HG03135 (cell line): ENCODE measurements at regions not wholly inside any gene's neighbourhood (a gene's known extent, or its start where the extent isn't known, plus 50 kb on each side); places are given as distances from the start of the nearest gene placed in this dataset.

ENCODE experiments used
- ATAC-seq: cut with Tn5 transposase; IDR thresholded peaks from one replicate; pipeline ENCODE4 v1.9.1; 2021; ENCODE audit warnings: mild to moderate bottlenecking, moderate library complexity; ENCODE audit not compliant: unreplicated experiment

DNA sequence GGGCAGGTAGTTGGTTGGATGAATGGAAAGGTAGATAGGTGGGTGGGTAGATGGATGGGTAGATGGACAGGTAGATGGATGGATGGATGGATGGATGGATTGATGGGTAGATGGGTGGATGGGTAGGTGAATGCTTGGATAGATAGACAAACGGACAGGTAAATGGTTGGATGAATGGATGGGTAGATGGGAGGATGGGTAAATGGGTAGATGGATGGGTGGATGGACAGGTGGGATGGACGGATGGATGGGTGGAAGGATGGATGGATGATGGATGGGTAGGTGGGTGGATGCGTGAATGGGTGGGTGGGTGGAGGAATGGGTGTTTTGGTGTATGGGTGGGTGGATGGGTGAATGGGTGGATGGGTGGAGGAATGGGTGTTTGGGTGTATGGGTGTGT lies 50.1 kb upstream of the ASAP2 start:
- no peak for ATAC-seq

- ATAC-seq, result no peak
Observed at GRCh38 chr2:9154061-9154460, 52.6 kb upstream of the ASAP2 start.

GRCh38 chr2:9153643-9153980 lies 53.0 kb upstream of the ASAP2 start:
- ATAC-seq, result no peak

- no peak for ATAC-seq
Observed at GRCh38 chr2:9152975-9153642, 53.5 kb upstream of the ASAP2 start.

DNA sequence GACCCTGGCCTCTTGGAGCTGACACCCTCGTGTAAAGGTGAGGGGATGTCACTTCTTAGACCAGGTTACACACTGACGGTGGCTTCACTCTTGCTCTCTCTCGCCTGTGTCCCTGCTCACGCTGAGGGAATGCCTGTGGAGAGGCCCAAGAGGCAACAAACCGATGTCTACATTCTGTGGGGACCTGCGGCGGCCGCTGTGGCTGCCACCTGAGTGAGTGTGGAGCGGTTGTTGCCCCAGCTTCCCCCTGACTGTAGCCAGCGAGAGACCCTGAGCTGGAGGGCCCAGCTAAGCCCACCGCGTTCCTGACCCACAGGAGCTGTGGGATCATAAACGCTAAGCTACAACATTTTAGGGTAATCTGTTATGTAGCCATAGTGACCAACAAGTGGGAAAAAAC lies 55.7 kb upstream of the ASAP2 start:
- ATAC-seq, result no peak

DNA sequence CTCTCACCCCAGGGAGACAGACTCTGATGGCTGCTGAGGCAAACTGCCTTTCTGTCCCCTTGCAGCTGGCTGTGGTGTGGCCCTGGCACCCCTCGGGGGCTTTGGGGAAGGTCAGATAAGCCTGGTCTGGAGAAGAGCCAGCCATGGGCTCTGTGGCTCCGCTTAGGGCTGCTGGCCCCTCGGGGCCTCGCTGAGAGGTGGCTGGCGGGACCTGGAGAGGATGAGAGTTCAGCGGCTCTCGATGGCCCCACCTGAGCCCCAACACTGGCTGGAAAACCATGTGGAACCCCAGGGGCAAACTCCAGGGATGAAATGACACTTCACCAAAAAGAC lies 56.1 kb upstream of the ASAP2 start:
- no peak for ATAC-seq

GRCh38 chr2:9149726-9150567 lies 56.7 kb upstream of the ASAP2 start:
- no peak for ATAC-seq

DNA sequence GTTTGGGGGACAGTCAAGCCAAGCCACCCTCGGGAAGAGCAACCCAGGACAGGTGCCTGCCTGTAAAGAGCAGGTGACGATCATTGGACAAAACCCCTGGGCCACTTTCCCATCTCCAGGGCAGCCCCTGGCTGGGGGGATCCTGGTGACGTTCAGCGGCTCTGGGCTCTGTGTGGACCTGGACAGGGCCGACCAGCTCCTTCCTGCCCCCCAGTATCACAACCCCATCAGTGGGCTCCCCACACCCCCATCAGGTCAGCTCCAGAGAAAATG lies 57.3 kb upstream of the ASAP2 start:
- no peak for ATAC-seq

- ATAC-seq, result no peak
Observed at GRCh38 chr2:9146646-9147045, 60.0 kb upstream of the ASAP2 start.

GRCh38 chr2:9145752-9146430 lies 60.7 kb upstream of the ASAP2 start:
- no peak for ATAC-seq

DNA sequence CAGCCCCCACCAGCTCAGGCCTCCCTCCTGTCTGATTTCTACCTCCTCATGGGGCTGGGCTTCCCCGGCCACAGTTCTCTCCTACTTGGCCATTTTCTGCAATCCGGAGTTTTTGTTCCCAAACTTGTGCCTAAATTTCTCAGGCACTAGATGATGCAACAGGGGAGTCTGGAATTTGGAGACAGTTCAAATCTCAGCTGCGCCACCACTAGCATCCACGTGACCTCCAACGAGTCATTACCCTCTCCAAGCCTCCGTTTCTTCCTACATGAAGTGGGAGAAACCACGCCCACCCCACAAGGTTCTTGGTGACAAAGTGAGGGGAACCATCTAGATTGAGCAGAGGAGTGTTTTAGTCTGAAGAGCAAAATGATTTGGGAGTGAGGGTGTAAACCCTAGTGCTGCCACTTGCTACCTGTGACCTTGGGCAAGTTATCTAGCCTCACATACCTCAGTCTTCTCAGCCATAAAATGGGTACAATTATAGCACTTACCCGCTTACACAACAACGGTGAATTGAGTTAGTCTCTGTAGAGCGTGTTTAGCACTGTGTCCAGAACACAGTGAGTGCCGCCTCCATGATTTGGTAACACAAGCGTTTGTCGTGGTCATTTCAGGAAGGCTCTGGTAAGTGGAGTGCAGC lies 61.4 kb upstream of the ASAP2 start:
- no peak for ATAC-seq

- ATAC-seq, result no peak
Observed at GRCh38 chr2:9144617-9145016, 62.0 kb upstream of the ASAP2 start.

DNA sequence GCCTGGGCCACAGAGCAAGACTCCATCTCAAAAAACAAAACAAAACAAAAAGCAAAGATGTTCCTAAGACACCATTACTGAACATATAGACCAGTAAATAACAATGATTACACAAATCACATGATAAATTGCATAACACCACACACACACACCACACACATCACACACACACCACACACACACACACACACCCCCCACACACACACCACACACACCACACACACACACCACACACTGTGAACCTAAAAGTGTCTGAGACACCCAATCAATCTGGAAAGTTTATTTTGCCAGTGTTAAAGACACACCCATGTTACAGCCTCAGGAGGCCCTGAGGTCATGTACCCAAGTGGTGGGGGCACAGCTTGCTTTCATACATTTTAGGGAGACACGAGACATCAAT lies 62.6 kb upstream of the ASAP2 start:
- no peak for ATAC-seq

- ATAC-seq, result no peak
Observed at GRCh38 chr2:9143264-9143815, 63.3 kb upstream of the ASAP2 start.

DNA sequence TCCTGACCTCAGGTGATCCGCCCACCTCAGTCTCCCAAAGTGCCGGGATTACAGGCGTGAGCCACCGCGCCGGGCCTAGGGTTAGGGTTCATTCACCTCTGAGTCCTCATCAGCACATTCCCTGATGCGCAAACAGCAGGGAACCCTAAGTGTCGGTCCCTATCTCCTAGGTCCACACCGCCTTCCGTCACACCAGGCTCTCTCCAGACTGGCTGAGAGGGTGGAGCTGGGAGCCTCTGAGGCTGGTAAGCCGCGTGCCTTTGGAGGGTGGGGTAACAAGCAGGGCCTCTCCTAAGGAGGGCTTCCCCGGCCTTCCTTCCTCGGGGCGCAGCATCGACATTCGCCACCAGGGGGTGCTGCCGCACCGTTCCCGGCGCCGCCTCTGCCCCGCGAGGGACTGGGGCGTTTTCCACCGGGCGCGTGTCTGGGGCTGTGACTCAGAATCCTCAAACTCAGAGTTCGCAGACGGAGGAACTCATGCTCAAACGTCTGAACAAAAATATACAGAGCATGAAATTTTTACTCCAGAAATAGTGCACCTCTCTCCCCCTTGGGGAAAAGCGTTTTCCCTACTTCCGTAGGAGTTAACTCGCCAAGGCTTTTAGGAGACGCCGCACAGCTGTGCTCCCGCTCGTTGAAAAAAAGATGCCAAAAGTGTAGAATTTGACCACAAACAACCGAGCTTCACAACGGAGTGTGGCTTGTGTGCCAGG lies 63.9 kb upstream of the ASAP2 start:
- peak; percentile 80 for ATAC-seq

GRCh38 chr2:9141706-9142460 lies 64.7 kb upstream of the ASAP2 start:
- no peak for ATAC-seq

DNA sequence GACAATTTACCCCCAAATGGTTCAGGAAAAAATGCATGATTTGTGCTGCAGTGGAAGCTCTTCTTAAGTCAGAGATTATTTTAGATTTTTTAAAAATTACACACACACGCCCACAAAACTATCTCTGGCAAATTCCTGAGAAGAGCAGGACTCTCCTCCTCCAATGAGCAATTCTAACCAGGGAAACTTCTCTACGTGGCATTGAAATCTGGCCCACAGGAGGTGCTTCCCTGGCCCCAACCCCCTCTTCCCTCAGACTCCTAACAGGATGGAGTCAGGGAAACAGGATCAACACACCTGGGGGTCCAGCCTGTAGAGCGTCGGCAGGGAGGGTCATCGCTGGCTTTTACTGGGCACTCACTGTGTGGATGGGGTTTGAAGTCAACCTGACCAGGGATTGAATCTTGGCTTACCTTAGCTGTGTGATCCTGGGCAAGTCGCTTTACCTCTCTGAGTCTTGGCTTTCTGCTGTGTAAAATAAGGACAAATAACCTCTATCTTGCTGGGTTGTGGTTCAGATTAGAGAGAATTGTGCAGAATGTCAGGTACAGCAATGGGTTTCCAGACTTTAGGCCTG lies 65.4 kb upstream of the ASAP2 start:
- no peak for ATAC-seq

- ATAC-seq, result no peak
Observed at GRCh38 chr2:9140645-9141044, 66.0 kb upstream of the ASAP2 start.

DNA sequence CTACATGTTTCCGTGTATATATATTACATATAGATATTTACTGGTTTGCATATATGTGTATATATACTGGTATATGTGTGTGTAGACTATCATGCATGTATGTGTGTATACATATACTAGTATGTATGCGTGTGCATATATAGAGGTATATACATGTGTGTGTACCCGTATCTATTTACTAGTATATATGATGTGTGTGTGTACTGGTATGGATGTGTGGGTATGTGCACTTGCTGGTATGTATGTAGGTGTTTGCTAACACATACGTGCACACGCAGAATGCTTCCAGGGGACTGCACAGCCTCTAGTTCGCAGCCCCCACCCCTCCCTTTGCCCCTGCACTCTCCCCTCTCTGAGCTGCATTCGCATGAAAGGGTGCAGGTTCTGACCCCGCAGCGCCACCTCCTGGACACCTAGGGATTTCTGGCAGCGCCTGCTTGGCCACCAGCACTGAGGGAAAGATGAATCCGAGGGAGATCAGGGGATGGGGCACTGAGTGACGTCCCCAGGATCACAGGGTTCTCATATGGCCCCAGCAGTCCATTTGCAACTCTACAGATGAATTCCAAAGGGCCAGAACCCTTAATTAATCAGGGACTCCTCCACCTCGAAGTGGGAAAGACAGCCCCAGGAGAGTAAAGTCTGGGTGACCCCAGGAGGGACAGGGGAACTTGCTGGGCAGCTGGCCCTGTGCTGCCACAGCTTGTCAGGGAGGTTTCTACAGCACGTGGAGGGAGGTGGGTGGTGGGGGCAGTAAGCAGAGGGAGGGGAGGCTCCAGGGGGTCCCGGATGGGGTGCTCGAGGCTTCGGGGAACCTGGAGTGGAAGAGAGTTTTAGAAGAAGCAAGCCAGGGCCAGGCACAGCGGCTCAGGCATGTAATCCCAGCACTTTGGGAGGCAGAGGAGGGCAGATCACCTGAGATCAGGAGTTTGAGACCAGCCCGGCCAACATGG lies 66.8 kb upstream of the ASAP2 start:
- peak; percentile 56 for ATAC-seq
